ENCODE measurements at regions not wholly inside any gene's neighbourhood (a gene's known extent, or its start where the extent isn't known, plus 50 kb on each side); places are given as distances from the start of the nearest gene placed in this dataset.
"Not testable (repeated sequence)": the region's sequence is repeated elsewhere in the genome, so short reads cannot be mapped to it uniquely, and the experiment has no call there.

- Histone ChIP-seq H3K4me3 (ENCODE audit: low read length) (no peak overlapping the region), H3K27me3 (ENCODE audit: control insufficient read depth, insufficient read depth) (no peaks in the 10 kb centered on the region), H3K27ac (ENCODE audit: low read length) (no peak overlapping the region), H3K9me3 (ENCODE audit: control insufficient read depth, low read length) (no peaks in the 10 kb centered on the region), H3K4me1 (ENCODE audit: control insufficient read depth, insufficient read depth, low read length) (no peaks in the 10 kb centered on the region)
- DNase-seq (no peak), ATAC-seq (no peak)
- intact Hi-C loops (cut with DNase I) = no loop called here
- 84% methylated on average over 8 of the region's 8 CpGs for WGBS
Observed at GRCh38 chr13:21879263-21879914, 208.5 kb downstream of the FGF9 start.

GRCh38 chr13:21882766-21883165 is 211.9 kb downstream of the FGF9 start:
- DNase-seq (no peak), ATAC-seq (no peak)
- no peak overlapping the region for H3K27ac ChIP-seq (ENCODE audit: low read length)
- intact Hi-C loops (cut with DNase I) = no loop called here
- H3K9me3 ChIP-seq (ENCODE audit: control insufficient read depth, low read length) = no peaks in the 10 kb centered on the region
- WGBS = 87% methylated on average over 9 of the region's 9 CpGs
- H3K4me1 ChIP-seq (ENCODE audit: control insufficient read depth, insufficient read depth, low read length) = no peaks in the 10 kb centered on the region
- H3K27me3 ChIP-seq (ENCODE audit: control insufficient read depth, insufficient read depth) = no peaks in the 10 kb centered on the region
- no peak overlapping the region for H3K4me3 ChIP-seq (ENCODE audit: low read length)

- H3K9me3 ChIP-seq (ENCODE audit: control insufficient read depth, low read length) = no peaks in the 10 kb centered on the region
- no peak overlapping the region for H3K27ac ChIP-seq (ENCODE audit: low read length)
- no peak for ATAC-seq
- intact Hi-C loops (cut with DNase I) = no loop called here
- H3K4me1 ChIP-seq (ENCODE audit: control insufficient read depth, insufficient read depth, low read length) = no peaks in the 10 kb centered on the region
- no peak for DNase-seq
- no peaks in the 10 kb centered on the region for H3K27me3 ChIP-seq (ENCODE audit: control insufficient read depth, insufficient read depth)
- H3K4me3 ChIP-seq (ENCODE audit: low read length) = no peak overlapping the region
- 60% methylated on average over 1 of the region's 1 CpG for WGBS
Observed at GRCh38 chr13:21883713-21884112, 212.8 kb downstream of the FGF9 start.

GRCh38 chr13:21884299-21884909 is 213.5 kb downstream of the FGF9 start:
- Histone ChIP-seq H3K4me3 (ENCODE audit: low read length) (no peak overlapping the region), H3K27ac (ENCODE audit: low read length) (no peak overlapping the region), H3K9me3 (ENCODE audit: control insufficient read depth, low read length) (no peaks in the 10 kb centered on the region), H3K27me3 (ENCODE audit: control insufficient read depth, insufficient read depth) (no peaks in the 10 kb centered on the region), H3K4me1 (ENCODE audit: control insufficient read depth, insufficient read depth, low read length) (no peaks in the 10 kb centered on the region)
- no peak for DNase-seq
- WGBS = 79% methylated on average over 5 of the region's 5 CpGs
- intact Hi-C loops (cut with DNase I) = no loop called here
- ATAC-seq = no peak

GRCh38 chr13:21884965-21885567 is 214.2 kb downstream of the FGF9 start:
- ATAC-seq = no peak
- 61% methylated on average over 9 of the region's 9 CpGs for WGBS
- DNase-seq = no peak
- H3K9me3 ChIP-seq (ENCODE audit: control insufficient read depth, low read length) = no peaks in the 10 kb centered on the region
- H3K27me3 ChIP-seq (ENCODE audit: control insufficient read depth, insufficient read depth) = no peaks in the 10 kb centered on the region
- H3K27ac ChIP-seq (ENCODE audit: low read length) = no peak overlapping the region
- H3K4me1 ChIP-seq (ENCODE audit: control insufficient read depth, insufficient read depth, low read length) = no peaks in the 10 kb centered on the region
- intact Hi-C loops (cut with DNase I) = no loop called here
- H3K4me3 ChIP-seq (ENCODE audit: low read length) = no peak overlapping the region

- no peak overlapping the region for H3K27ac ChIP-seq (ENCODE audit: low read length)
- intact Hi-C loops (cut with DNase I) = no loop called here
- H3K9me3 ChIP-seq (ENCODE audit: control insufficient read depth, low read length) = no peaks in the 10 kb centered on the region
- no peaks in the 10 kb centered on the region for H3K4me1 ChIP-seq (ENCODE audit: control insufficient read depth, insufficient read depth, low read length)
- DNase-seq = no peak
- H3K4me3 ChIP-seq (ENCODE audit: low read length) = no peak overlapping the region
- 93% methylated on average over 12 of the region's 12 CpGs for WGBS
- no peaks in the 10 kb centered on the region for H3K27me3 ChIP-seq (ENCODE audit: control insufficient read depth, insufficient read depth)
- ATAC-seq = no peak
Observed at GRCh38 chr13:21885714-21886224, 214.9 kb downstream of the FGF9 start.

- Histone ChIP-seq H3K9me3 (ENCODE audit: control insufficient read depth, low read length) (no peaks in the 10 kb centered on the region), H3K4me1 (ENCODE audit: control insufficient read depth, insufficient read depth, low read length) (no peaks in the 10 kb centered on the region), H3K27ac (ENCODE audit: low read length) (no peak overlapping the region), H3K4me3 (ENCODE audit: low read length) (no peak overlapping the region), H3K27me3 (ENCODE audit: control insufficient read depth, insufficient read depth) (no peaks in the 10 kb centered on the region)
- no peak for ATAC-seq
- intact Hi-C loops (cut with DNase I) = no loop called here
- no peak for DNase-seq
- WGBS = 82% methylated on average over 5 of the region's 5 CpGs
Observed at GRCh38 chr13:21889651-21890050, 218.8 kb downstream of the FGF9 start.

- H3K27ac ChIP-seq (ENCODE audit: low read length); DNase-seq; H3K4me1 ChIP-seq (ENCODE audit: control insufficient read depth, insufficient read depth, low read length); ATAC-seq; H3K9me3 ChIP-seq (ENCODE audit: control insufficient read depth, low read length); intact Hi-C loops (cut with DNase I); H3K27me3 ChIP-seq (ENCODE audit: control insufficient read depth, insufficient read depth); H3K4me3 ChIP-seq (ENCODE audit: low read length): not testable (repeated sequence)
Observed at GRCh38 chr13:21890220-21890619, 219.3 kb downstream of the FGF9 start.

GRCh38 chr13:21894091-21894490 is 223.2 kb downstream of the FGF9 start:
- 88% methylated on average over 10 of the region's 10 CpGs for WGBS
- ATAC-seq = no peak
- no peaks in the 10 kb centered on the region for H3K27me3 ChIP-seq (ENCODE audit: control insufficient read depth, insufficient read depth)

GRCh38 chr13:21894703-21895699 is 224.1 kb downstream of the FGF9 start:
- Histone ChIP-seq H3K27ac (ENCODE audit: low read length) (no peak overlapping the region), H3K9me3 (ENCODE audit: control insufficient read depth, low read length) (no peaks in the 10 kb centered on the region), H3K4me1 (ENCODE audit: control insufficient read depth, insufficient read depth, low read length) (no peaks in the 10 kb centered on the region), H3K27me3 (ENCODE audit: control insufficient read depth, insufficient read depth) (no peaks in the 10 kb centered on the region), H3K4me3 (ENCODE audit: low read length) (no peak overlapping the region)
- intact Hi-C loops (cut with DNase I) = no loop called here
- 74% methylated on average over 22 of the region's 22 CpGs for WGBS
- ATAC-seq (no peak), DNase-seq (no peak)

More at GRCh38 chr13:21894091-21894490, 223.2 kb downstream of the FGF9 start:
- Histone ChIP-seq H3K27ac (ENCODE audit: low read length) (no peak overlapping the region), H3K9me3 (ENCODE audit: control insufficient read depth, low read length) (no peaks in the 10 kb centered on the region), H3K4me3 (ENCODE audit: low read length) (no peak overlapping the region), H3K4me1 (ENCODE audit: control insufficient read depth, insufficient read depth, low read length) (no peaks in the 10 kb centered on the region)
- intact Hi-C loops (cut with DNase I) = no loop called here
- DNase-seq = no peak

Data from right cardiac atrium (tissue), 5 donors.